ENCODE measurements at regions not wholly inside any gene's neighbourhood (a gene's known extent, or its start where the extent isn't known, plus 50 kb on each side); places are given as distances from the start of the nearest gene placed in this dataset.
"Not testable (repeated sequence)": the region's sequence is repeated elsewhere in the genome, so short reads cannot be mapped to it uniquely, and the experiment has no call there.

GRCh38 chr15:98528046-98528725 is 120.2 kb upstream of the IGF1R start:
- DNase-seq, result no peak

- no peak for DNase-seq
Observed at GRCh38 chr15:98529205-98530145, 118.9 kb upstream of the IGF1R start.

GRCh38 chr15:98530570-98530969 is 117.8 kb upstream of the IGF1R start:
- no peak for DNase-seq

- DNase-seq, result no peak
Observed at GRCh38 chr15:98532063-98532462, 116.3 kb upstream of the IGF1R start.

- DNase-seq, result no peak
Observed at GRCh38 chr15:98536976-98537375, 111.4 kb upstream of the IGF1R start.

- no peak for DNase-seq
Observed at GRCh38 chr15:98537516-98538060, 110.8 kb upstream of the IGF1R start.

- DNase-seq, result no peak
Observed at GRCh38 chr15:98541519-98541918, 106.8 kb upstream of the IGF1R start.

- no peak for DNase-seq
Observed at GRCh38 chr15:98543237-98543636, 105.1 kb upstream of the IGF1R start.

GRCh38 chr15:98546329-98546728 is 102.0 kb upstream of the IGF1R start:
- DNase-seq, result no peak

- DNase-seq, result no peak
Observed at GRCh38 chr15:98547275-98547674, 101.1 kb upstream of the IGF1R start.

- DNase-seq, result no peak
Observed at GRCh38 chr15:98547741-98548138, 100.6 kb upstream of the IGF1R start.

- DNase-seq, result peak; percentile 24
Observed at GRCh38 chr15:98548139-98548971, 100.0 kb upstream of the IGF1R start.

- DNase-seq, result no peak
Observed at GRCh38 chr15:98549003-98549402, 99.3 kb upstream of the IGF1R start.

- DNase-seq, result no peak
Observed at GRCh38 chr15:98549741-98550140, 98.6 kb upstream of the IGF1R start.

GRCh38 chr15:98550363-98550762 is 98.0 kb upstream of the IGF1R start:
- DNase-seq, result not testable (repeated sequence)

- no peak for DNase-seq
Observed at GRCh38 chr15:98551936-98552562, 96.3 kb upstream of the IGF1R start.

- no peak for DNase-seq
Observed at GRCh38 chr15:98554272-98555172, 93.8 kb upstream of the IGF1R start.

GRCh38 chr15:98555173-98555515 is 93.2 kb upstream of the IGF1R start:
- no peak for DNase-seq

GRCh38 chr15:98556321-98556720 is 92.0 kb upstream of the IGF1R start:
- no peak for DNase-seq

- no peak for DNase-seq
Observed at GRCh38 chr15:98560338-98560737, 88.0 kb upstream of the IGF1R start.

- no peak for DNase-seq
Observed at GRCh38 chr15:98561169-98561941, 87.0 kb upstream of the IGF1R start.
